Esophagus squamous epithelium (tissue), 4 donors: ENCODE measurements at regions not wholly inside any gene's neighbourhood (a gene's known extent, or its start where the extent isn't known, plus 50 kb on each side); places are given as distances from the start of the nearest gene placed in this dataset.

Experiments used
- CTCF ChIP-seq, 6 experiments: fragments of 450-650 bp in 4 of 6; fragments of 200-600 bp in 2 of 6; sonication (generic) in 2 of 6; IDR thresholded peaks; one replicate each; pipeline ENCODE4 v1.5.1; 2016 to 2019; ENCODE audit warnings: antibody characterized with exemption in 6 of 6, mild to moderate bottlenecking in 4 of 6, moderate library complexity in 4 of 6
- POLR2A ChIP-seq, 4 donors: fragments of 450-650 bp; IDR thresholded peaks; one replicate each; pipeline ENCODE4 v1.6.1; 2017; ENCODE audit warnings: antibody characterized with exemption in 4 of 4, mild to moderate bottlenecking in 4 of 4, moderate library complexity in 3 of 4

GRCh38 chr6:155589190-155589589 lies 133.6 kb upstream of the NOX3 start:
- no peak for TF ChIP-seq CTCF (IDR thresholded peaks at IDR 0.05)
- TF ChIP-seq POLR2A (IDR thresholded peaks at IDR 0.05): no peak
